ENCODE measurements at regions not wholly inside any gene's neighbourhood (a gene's known extent, or its start where the extent isn't known, plus 50 kb on each side); places are given as distances from the start of the nearest gene placed in this dataset.
A peak's percentile ranks its signal among the peaks of the same experiment; 100 is the strongest.

- no peak for FAIRE-seq
These were observed 539.1 kb downstream of the SI start for GRCh38 chr3:164539215-164539614.

GRCh38 chr3:164537485-164537884, 540.8 kb downstream of the SI start:
- no peak for FAIRE-seq

DNA sequence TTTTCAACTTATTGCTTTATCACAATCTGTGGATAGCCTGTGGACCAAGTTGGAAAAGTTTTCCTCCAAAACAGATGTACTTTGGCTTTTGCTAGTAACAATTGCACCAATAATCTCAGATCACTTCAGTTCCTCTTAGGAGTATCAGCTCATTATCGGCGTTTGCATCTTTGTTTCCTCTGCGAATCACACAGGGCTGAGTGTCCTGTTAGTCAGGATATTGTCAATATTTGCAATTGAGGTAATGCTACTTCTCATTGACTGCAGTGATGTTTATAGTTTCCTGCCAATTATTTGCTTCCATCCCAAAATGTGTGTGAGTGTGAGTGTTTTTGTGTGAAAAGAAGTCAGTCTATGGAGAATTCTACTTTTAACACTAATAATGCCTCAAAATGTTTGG, 545.0 kb downstream of the SI start:
- FAIRE-seq, result no peak

- FAIRE-seq, result no peak
These were observed 552.0 kb downstream of the SI start for GRCh38 chr3:164526250-164526649.

GRCh38 chr3:164524201-164524600, 554.1 kb downstream of the SI start:
- no peak for FAIRE-seq

GRCh38 chr3:164522073-164522763, 556.1 kb downstream of the SI start:
- no peak for FAIRE-seq

- FAIRE-seq, result no peak
These were observed 556.7 kb downstream of the SI start for GRCh38 chr3:164521644-164522043.

GRCh38 chr3:164521139-164521538, 557.2 kb downstream of the SI start:
- no peak for FAIRE-seq

DNA sequence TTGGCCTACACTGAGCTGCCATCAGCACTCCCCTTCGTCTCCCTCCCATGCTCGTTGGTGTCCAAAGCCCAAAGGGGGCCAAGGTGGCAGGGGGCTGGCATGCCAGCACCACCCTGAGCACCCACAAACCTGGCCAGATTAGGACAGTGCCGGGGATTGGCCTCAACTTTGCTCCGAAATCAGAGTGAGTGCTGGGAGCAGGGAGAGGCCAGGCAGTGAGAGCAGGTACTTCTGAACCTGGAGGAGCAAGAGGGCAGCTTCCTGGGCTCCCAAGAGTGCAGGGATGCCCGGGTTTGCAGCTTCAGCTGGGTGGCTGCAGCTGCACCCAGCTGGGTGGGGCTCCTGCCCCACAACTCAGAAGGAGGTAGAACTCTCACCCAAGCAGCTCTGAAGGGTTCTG, 563.0 kb downstream of the SI start:
- no peak for FAIRE-seq

DNA sequence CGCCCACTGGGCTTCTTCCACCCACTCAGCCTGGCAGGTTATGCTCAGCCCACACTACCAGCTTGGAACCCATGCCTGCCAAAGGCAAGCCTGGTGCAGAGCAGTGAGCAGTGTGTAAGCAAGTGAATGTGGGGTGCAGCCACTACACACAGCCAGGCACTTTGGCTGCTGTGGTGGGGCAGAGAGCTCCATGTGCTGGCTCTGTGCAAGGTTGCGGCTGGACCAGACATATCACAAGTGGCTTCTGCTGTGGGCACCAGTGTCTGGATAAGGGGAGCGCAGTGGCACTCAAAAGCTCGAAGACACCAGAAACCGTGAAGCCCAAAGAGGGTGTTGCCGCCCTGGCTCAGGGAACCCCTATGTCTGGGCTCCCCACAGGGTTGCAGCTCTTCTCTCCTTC, 563.7 kb downstream of the SI start:
- no peak for FAIRE-seq

GRCh38 chr3:164507886-164508285, 570.4 kb downstream of the SI start:
- peak; percentile 15 for FAIRE-seq

- no peak for FAIRE-seq
These were observed 579.4 kb downstream of the SI start for GRCh38 chr3:164498917-164499316.

GRCh38 chr3:164488893-164489292, 589.4 kb downstream of the SI start:
- no peak for FAIRE-seq

DNA sequence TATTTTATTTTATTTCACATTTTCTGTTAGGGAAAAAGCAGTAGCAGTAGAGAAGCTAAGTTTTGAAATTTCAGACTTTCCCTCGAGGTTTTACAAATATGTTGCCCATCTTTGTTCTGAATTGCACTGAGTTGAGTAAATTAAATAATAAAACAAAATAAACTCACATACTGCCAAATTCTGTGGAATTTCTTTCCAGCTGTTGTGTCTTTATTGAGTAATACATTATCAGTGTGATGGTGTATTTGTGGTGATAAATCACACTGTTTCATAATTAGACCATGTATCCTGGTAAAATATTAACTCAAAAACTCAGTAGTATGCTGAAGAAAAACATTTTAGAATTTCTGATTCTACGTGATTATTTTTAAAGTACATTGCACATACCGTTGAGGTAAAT, 592.1 kb downstream of the SI start:
- FAIRE-seq, result no peak

GRCh38 chr3:164479978-164480377, 598.3 kb downstream of the SI start:
- no peak for FAIRE-seq

DNA sequence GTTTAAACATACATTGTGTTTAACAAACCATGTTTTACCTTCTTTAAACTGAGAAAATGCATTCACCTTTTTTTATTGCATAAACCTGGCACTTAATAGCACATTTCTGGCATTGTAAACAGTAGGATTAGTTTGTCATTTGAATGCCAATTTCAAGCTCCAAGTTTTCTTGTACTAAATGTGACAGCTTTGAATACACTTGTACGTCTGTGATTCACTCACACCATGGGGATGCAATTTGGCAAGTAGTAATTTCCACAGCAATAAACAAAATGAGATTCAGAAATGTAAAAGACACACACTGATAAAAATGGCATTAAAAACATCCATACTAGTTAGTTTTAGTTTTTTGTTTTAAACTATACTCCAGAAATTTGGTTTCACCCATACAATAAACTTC, 598.9 kb downstream of the SI start:
- no peak for FAIRE-seq

- FAIRE-seq, result no peak
These were observed 600.0 kb downstream of the SI start for GRCh38 chr3:164478323-164478722.

DNA sequence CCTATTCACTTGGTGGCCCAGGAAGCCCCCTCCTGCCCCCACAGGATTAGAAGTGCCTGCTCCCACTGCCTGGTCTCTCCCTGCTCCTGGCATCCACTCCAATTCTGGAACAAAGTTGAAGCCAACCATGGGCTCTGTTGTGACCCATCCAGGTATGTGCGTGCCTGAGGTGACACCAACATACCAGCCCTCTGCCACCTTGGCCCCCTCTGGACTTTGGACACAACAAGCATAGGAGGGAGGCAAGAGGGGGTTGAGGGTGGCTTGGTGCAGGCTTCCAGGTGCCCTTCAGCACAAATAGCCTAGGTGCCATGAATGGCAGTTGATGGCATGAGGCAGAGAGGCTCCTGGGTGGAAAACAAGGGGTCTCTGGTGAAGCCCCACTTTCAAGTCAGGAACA, 600.9 kb downstream of the SI start:
- no peak for FAIRE-seq

- no peak for FAIRE-seq
These were observed 601.7 kb downstream of the SI start for GRCh38 chr3:164476631-164477030.

GRCh38 chr3:164470471-164470870, 607.8 kb downstream of the SI start:
- no peak for FAIRE-seq

DNA sequence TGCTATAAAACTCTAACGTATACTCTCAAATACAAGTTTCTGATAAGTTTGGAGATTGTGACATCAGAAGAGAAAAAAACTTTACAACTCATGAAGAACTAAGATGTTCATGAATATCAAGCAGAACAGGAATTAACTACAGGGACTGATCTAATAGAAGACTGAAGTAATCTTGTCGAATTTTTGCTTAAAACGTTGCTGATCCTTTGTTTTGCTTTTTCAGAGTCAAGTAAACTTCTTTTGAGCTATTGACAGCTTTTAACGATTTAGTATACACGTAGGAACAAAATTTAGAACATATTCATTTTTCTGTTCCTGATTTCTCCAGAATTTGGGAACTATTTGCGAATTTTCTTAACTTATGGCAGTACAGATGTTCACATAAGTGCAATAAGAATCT, 610.2 kb downstream of the SI start:
- FAIRE-seq, result no peak

- FAIRE-seq, result no peak
These were observed 611.3 kb downstream of the SI start for GRCh38 chr3:164467007-164467406.

- no peak for FAIRE-seq
These were observed 613.1 kb downstream of the SI start for GRCh38 chr3:164465172-164465571.

DNA sequence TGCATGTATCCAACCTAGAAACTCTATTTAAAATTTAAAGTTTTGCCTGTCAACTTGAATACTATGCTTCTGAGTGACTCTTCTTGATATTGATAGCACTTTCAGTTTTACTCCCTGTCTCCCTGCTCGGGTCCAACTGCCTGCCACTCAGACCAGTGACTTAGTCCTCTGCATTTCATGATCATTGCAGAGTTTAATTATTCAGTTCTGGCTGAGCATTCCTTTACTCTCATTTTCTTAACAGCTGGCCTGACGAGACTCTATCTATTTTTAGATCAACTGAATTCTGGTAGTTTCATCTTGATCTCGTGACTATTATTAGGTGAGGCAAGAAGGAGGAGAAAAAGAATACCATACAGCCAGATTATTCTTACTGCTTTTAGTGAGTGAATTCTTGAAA, 617.4 kb downstream of the SI start:
- FAIRE-seq, result no peak

DNA sequence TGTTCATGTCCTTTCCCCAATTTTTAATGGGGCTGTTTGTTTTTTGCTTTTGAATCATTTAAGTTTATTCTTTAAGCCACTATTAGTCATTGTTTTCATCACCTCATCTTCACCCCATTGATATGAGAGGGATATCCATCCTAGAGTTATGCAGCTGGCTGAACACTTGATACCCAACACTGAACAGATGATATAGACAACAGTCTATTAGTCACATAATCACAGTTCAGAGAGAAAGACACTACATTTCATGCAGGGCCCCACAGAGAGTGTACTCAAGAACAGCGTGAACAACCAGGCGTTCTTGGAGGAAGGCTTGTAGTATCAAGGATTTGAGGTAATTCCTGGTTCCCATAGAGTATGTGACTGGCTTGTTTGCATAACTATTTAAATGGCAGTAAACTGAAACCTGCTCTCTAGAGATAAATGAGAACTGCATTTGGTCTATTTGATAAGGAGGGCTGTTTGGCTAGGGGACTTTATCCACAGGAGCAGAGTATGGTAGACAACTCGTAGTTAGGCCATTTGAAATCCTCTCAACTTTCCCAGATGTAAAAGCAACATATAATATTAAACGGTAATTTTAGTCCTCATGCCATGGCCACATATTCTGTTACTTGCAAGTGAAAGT, 618.7 kb downstream of the SI start:
- FAIRE-seq, result no peak

All from G401.6 (cell line).